ENCODE measurements at regions not wholly inside any gene's neighbourhood (a gene's known extent, or its start where the extent isn't known, plus 50 kb on each side); places are given as distances from the start of the nearest gene placed in this dataset.

DNA sequence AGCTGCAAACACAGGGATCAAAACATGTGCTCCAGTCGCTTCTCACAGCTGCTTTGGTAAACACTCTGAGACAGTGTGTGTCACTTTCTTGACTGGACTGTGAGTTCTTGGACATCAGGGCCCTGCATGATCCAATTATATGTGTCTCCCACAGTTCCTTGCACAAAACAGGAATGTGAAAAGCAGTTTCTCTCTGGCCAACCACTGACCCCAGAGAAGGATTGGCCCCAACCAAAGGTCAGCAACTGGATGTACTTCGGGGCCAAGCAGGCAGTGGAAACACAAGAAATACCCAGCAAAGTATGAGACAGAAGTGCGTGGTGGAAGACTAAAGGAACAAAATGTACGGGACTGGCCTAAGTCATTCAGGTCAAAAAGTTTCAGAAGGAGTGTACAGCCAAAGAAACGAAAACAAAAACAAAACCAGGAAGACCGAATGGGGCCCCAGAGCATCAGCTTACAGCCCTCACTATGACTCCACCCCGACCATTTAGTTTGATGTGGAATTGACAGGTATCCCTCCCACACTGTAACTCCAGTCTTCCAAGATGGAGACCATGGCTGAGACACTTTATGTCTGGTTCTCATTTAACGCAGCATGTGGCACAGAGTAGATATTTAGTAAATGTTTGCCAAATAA, 76.7 kb upstream of the LPP start:
- Histone ChIP-seq H3K79me2 (ENCODE audit: insufficient read depth, low read length) (no peaks in the 10 kb centered on the region), H3K23me2 (ENCODE audit: insufficient read length, low read depth, low read length, poor library complexity, severe bottlenecking) (no peaks in the 10 kb centered on the region), H4K5ac (ENCODE audit: insufficient read length, low read depth, low read length) (no peak overlapping the region), H3K9ac (ENCODE audit: extremely low read depth, insufficient read length, low read length) (no peak overlapping the region), H2BK20ac (ENCODE audit: low read depth, low read length, poor library complexity, severe bottlenecking) (no peak overlapping the region), H2BK15ac (ENCODE audit: low read depth, low read length) (no peak overlapping the region), H2AFZ (ENCODE audit: low read length) (no peak overlapping the region), H3K4me1 (ENCODE audit: insufficient read depth, low read length) (no peaks in the 10 kb centered on the region), H2BK12ac (ENCODE audit: insufficient read length, low read depth, low read length) (no peak overlapping the region), H2BK5ac (ENCODE audit: insufficient read length, low read length) (no peak overlapping the region), H4K8ac (replicated peaks; ENCODE audit: insufficient read length, low read depth, low read length) (no peak overlapping the region), H2AK5ac (ENCODE audit: insufficient read length, low read length) (no peak overlapping the region), H3K27ac (ENCODE audit: insufficient read length, low read depth, low read length) (no peak overlapping the region), H3K27me3 (ENCODE audit: insufficient read depth, low read length) (no peaks in the 10 kb centered on the region; the same call in 1 of the 2 replicates), H3K18ac (ENCODE audit: insufficient read length, low read depth, low read length) (no peak overlapping the region), H3K4ac (ENCODE audit: low read depth, low read length) (no peak overlapping the region), H3K23ac (ENCODE audit: insufficient read length, low read depth, low read length) (no peak overlapping the region), H3K14ac (ENCODE audit: insufficient read depth, low read length) (no peak overlapping the region), H3T11ph (ENCODE audit: low read length) (no peak overlapping the region), H3K79me1 (ENCODE audit: insufficient read depth, low read depth, low read length, poor library complexity, severe bottlenecking) (no peaks in the 10 kb centered on the region), H2BK120ac (ENCODE audit: low read depth, low read length, poor library complexity, severe bottlenecking) (no peak overlapping the region), H3K56ac (ENCODE audit: insufficient read length, low read depth, low read length) (no peak overlapping the region), H4K20me1 (ENCODE audit: control insufficient read depth, insufficient read depth, insufficient read length) (no peaks in the 10 kb centered on the region), H3K4me2 (ENCODE audit: insufficient read depth, insufficient read length, low read length) (no peak overlapping the region), H3K9me3 (ENCODE audit: control insufficient read depth, low read depth, low read length) (no peaks in the 10 kb centered on the region), H4K91ac (ENCODE audit: insufficient read length, low read depth, low read length) (no peak overlapping the region)
- no peak for DNase-seq
- no peaks in the 10 kb centered on the region for H3K4me1 Mint-ChIP-seq
- no peaks in the 10 kb centered on the region for H3K27me3 Mint-ChIP-seq (ENCODE audit: low read depth)
- peaks cover 0 to 9% (median 4%) of the 10 kb centered on the region in 3 experiments; a peak in 3 of 7 replicates for H3K36me3 Mint-ChIP-seq (ENCODE audit: insufficient read depth in 1 of 3, low read depth in 3 of 3)
- peaks cover 7 to 18% of the 10 kb centered on the region in 2 experiments for H3K9me3 Mint-ChIP-seq
- no peak overlapping the region for H3K4me3 Mint-ChIP-seq
- no CpG with 5 or more reads among the region's 8 CpGs for WGBS (ENCODE audit: extremely low coverage, insufficient read length, low lambda C conversion rate)
- no peak overlapping the region for H3K27ac Mint-ChIP-seq
- TF ChIP-seq, protein P1, sequence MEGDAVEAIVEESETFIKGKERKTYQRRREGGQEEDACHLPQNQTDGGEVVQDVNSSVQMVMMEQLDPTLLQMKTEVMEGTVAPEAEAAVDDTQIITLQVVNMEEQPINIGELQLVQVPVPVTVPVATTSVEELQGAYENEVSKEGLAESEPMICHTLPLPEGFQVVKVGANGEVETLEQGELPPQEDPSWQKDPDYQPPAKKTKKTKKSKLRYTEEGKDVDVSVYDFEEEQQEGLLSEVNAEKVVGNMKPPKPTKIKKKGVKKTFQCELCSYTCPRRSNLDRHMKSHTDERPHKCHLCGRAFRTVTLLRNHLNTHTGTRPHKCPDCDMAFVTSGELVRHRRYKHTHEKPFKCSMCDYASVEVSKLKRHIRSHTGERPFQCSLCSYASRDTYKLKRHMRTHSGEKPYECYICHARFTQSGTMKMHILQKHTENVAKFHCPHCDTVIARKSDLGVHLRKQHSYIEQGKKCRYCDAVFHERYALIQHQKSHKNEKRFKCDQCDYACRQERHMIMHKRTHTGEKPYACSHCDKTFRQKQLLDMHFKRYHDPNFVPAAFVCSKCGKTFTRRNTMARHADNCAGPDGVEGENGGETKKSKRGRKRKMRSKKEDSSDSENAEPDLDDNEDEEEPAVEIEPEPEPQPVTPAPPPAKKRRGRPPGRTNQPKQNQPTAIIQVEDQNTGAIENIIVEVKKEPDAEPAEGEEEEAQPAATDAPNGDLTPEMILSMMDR (conservative IDR thresholded peaks at IDR 0.05), result no peak

Data from H9 (cell line).